ENCODE measurements at regions not wholly inside any gene's neighbourhood (a gene's known extent, or its start where the extent isn't known, plus 50 kb on each side); places are given as distances from the start of the nearest gene placed in this dataset.

DNA sequence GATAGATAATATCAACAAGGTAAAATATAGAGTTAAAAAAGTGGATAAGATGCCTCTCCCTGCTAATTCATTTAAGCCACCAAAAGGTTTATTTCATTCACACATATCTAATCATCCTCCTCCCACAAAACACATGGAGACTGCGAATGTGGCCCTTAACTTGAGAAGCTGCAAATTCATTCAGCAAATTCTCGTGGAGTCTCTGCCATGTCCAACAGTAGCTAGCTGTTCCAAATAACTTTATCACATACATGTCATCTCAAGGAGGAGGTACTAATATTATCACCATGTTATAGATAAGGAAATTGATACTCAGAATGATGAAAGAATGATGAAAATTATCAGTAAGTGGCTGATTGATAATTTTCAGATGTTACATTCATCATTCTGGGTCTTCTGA is 950.2 kb downstream of the CDH11 start:
- no peaks in the 10 kb centered on the region for H3K4me1 Mint-ChIP-seq (ENCODE audit: low read depth, unreplicated experiment)
- no peak overlapping the region for H3K4me3 Mint-ChIP-seq (ENCODE audit: unreplicated experiment)
- peaks cover 3% of the 10 kb centered on the region for H3K27me3 Mint-ChIP-seq (ENCODE audit: insufficient read depth, unreplicated experiment)
- ChIA-PET CTCF (no interaction called here), POLR2A (no interaction called here)
- BruUV-seq (replicated peaks) = no TSS peak
- Histone ChIP-seq H3K4me1 (no peaks in the 10 kb centered on the region), H3K4me3 (ENCODE audit: low read depth, low read length) (no peak overlapping the region), H3K36me3 (ENCODE audit: control insufficient read depth, insufficient read depth, low read length) (no peaks in the 10 kb centered on the region), H3K27me3 (replicated peaks; ENCODE audit: control insufficient read depth, insufficient read depth, low read length) (no peaks in the 10 kb centered on the region), H3K9me3 (no peaks in the 10 kb centered on the region)
- intact Hi-C loops (cut with micrococcal nuclease; ENCODE audit: unreplicated experiment) = no loop called here
- no peaks in the 10 kb centered on the region for H3K36me3 Mint-ChIP-seq (ENCODE audit: insufficient read depth, unreplicated experiment)
- no peaks in the 10 kb centered on the region for H3K9me3 Mint-ChIP-seq (ENCODE audit: unreplicated experiment)
- H3K27ac Mint-ChIP-seq (ENCODE audit: unreplicated experiment) = no peak overlapping the region
- DNase-seq = no peak
- TF ChIP-seq, protein P1, sequence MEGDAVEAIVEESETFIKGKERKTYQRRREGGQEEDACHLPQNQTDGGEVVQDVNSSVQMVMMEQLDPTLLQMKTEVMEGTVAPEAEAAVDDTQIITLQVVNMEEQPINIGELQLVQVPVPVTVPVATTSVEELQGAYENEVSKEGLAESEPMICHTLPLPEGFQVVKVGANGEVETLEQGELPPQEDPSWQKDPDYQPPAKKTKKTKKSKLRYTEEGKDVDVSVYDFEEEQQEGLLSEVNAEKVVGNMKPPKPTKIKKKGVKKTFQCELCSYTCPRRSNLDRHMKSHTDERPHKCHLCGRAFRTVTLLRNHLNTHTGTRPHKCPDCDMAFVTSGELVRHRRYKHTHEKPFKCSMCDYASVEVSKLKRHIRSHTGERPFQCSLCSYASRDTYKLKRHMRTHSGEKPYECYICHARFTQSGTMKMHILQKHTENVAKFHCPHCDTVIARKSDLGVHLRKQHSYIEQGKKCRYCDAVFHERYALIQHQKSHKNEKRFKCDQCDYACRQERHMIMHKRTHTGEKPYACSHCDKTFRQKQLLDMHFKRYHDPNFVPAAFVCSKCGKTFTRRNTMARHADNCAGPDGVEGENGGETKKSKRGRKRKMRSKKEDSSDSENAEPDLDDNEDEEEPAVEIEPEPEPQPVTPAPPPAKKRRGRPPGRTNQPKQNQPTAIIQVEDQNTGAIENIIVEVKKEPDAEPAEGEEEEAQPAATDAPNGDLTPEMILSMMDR (IDR thresholded peaks at IDR 0.05; ENCODE audit: insufficient read depth in 1 of 2, low read depth in 1 of 2, low read length in 1 of 2, severe bottlenecking in 1 of 2, unreplicated experiment in 1 of 2) = no peak

DNA sequence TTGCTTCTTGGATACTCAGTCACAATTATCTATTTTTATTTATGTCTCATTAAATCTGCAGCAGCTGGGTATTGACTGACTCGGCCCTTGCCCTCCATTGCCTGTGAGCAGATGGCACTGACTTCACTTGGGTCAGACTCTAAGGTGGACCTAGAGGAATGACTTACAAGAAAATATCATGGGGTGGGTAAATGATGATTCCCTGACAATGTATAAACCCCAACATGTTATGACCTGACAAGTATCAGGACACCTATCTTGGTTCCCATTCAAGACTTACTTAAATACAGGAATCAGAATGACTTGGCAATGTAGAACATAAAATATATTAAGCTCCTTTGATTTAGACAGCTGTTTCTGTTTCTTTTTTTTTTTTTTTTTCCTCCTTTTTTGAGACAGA is 953.5 kb downstream of the CDH11 start:
- no peaks in the 10 kb centered on the region for H3K36me3 Mint-ChIP-seq (ENCODE audit: insufficient read depth, unreplicated experiment)
- BruUV-seq (replicated peaks) = no TSS peak
- TF ChIP-seq, protein P1 (IDR thresholded peaks at IDR 0.05; ENCODE audit: insufficient read depth in 1 of 2, low read depth in 1 of 2, low read length in 1 of 2, severe bottlenecking in 1 of 2, unreplicated experiment in 1 of 2) = no peak

DNA sequence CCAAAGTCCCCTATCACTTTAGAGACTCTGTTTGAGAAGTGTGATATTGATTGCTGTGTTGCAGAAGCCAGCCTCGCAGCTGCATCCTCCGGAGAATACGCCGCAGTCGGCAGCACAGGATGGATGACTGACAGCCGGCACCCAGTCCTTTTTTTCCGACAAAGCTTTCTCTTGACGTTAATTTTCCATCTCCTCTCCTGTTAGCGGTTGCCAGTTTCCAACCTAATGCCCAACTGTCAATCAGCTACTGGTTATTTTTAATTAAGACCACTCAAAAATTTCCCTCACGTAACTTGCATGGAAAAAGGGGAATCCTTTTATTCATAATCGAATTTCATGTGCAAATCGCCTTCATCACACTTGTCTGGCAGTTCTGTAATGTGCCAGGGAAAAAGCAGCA is 953.9 kb downstream of the CDH11 start:
- Histone ChIP-seq H3K27me3 (replicated peaks; ENCODE audit: control insufficient read depth, insufficient read depth, low read length) (no peaks in the 10 kb centered on the region), H3K4me1 (no peaks in the 10 kb centered on the region), H3K36me3 (ENCODE audit: control insufficient read depth, insufficient read depth, low read length) (no peaks in the 10 kb centered on the region), H3K4me3 (ENCODE audit: low read depth, low read length) (no peak overlapping the region), H3K9me3 (no peaks in the 10 kb centered on the region)
- Mint-ChIP-seq H3K4me3 (ENCODE audit: unreplicated experiment) (no peak overlapping the region), H3K36me3 (ENCODE audit: insufficient read depth, unreplicated experiment) (no peaks in the 10 kb centered on the region), H3K4me1 (ENCODE audit: low read depth, unreplicated experiment) (no peaks in the 10 kb centered on the region), H3K9me3 (ENCODE audit: unreplicated experiment) (no peaks in the 10 kb centered on the region), H3K27me3 (ENCODE audit: insufficient read depth, unreplicated experiment) (peaks cover 3% of the 10 kb centered on the region), H3K27ac (ENCODE audit: unreplicated experiment) (no peak overlapping the region)
- ChIA-PET CTCF (no interaction called here), POLR2A (no interaction called here)
- no TSS peak for BruUV-seq (replicated peaks)
- DNase-seq = no peak
- intact Hi-C loops (cut with micrococcal nuclease; ENCODE audit: unreplicated experiment) = no loop called here
- TF ChIP-seq, protein P1 (IDR thresholded peaks at IDR 0.05; ENCODE audit: insufficient read depth in 1 of 2, low read depth in 1 of 2, low read length in 1 of 2, severe bottlenecking in 1 of 2, unreplicated experiment in 1 of 2) = no peak

More for the DNA sequence above, 953.5 kb downstream of the CDH11 start:
- H3K4me3 Mint-ChIP-seq (ENCODE audit: unreplicated experiment) = no peak overlapping the region
- Histone ChIP-seq H3K9me3 (no peaks in the 10 kb centered on the region), H3K27me3 (replicated peaks; ENCODE audit: control insufficient read depth, insufficient read depth, low read length) (no peaks in the 10 kb centered on the region), H3K4me1 (no peaks in the 10 kb centered on the region), H3K36me3 (ENCODE audit: control insufficient read depth, insufficient read depth, low read length) (no peaks in the 10 kb centered on the region), H3K4me3 (ENCODE audit: low read depth, low read length) (no peak overlapping the region)
- no peak overlapping the region for H3K27ac Mint-ChIP-seq (ENCODE audit: unreplicated experiment)
- no peaks in the 10 kb centered on the region for H3K4me1 Mint-ChIP-seq (ENCODE audit: low read depth, unreplicated experiment)
- no peak for DNase-seq
- H3K27me3 Mint-ChIP-seq (ENCODE audit: insufficient read depth, unreplicated experiment) = peaks cover 3% of the 10 kb centered on the region
- intact Hi-C loops (cut with micrococcal nuclease; ENCODE audit: unreplicated experiment) = no loop called here
- CTCF ChIA-PET = no interaction called here
- POLR2A ChIA-PET = no interaction called here
- no peaks in the 10 kb centered on the region for H3K9me3 Mint-ChIP-seq (ENCODE audit: unreplicated experiment)
